Nephron progenitor cell (in vitro differentiated cells): ENCODE measurements at regions not wholly inside any gene's neighbourhood (a gene's known extent, or its start where the extent isn't known, plus 50 kb on each side); places are given as distances from the start of the nearest gene placed in this dataset.

Experiments
- DNase-seq: peaks from one replicate; pipeline ENCODE4 v3.0.0; 2021
- H3K27ac Mint-ChIP-seq: 2 replicates; pipeline ENCODE4 v1.8.0; 2021; ENCODE audit warnings: mild to moderate bottlenecking, moderate library complexity, mixed read lengths
- H3K27me3 Mint-ChIP-seq: 2 replicates; pipeline ENCODE4 v1.8.0; 2021; ENCODE audit warnings: mild to moderate bottlenecking, low read depth, mixed read lengths; ENCODE audit not compliant: poor library complexity
- H3K36me3 Mint-ChIP-seq: 2 replicates; pipeline ENCODE4 v1.8.0; 2021; ENCODE audit warnings: low read depth, mixed read lengths
- H3K4me1 Mint-ChIP-seq: 2 replicates; pipeline ENCODE4 v1.8.0; 2021; ENCODE audit warnings: mixed read lengths
- H3K4me3 Mint-ChIP-seq: 2 replicates; pipeline ENCODE4 v1.8.0; 2021; ENCODE audit warnings: mild to moderate bottlenecking, moderate library complexity, mixed read lengths
- H3K9me3 Mint-ChIP-seq: 2 replicates; pipeline ENCODE4 v1.8.0; 2021; ENCODE audit warnings: mild to moderate bottlenecking, moderate library complexity, mixed read lengths
- CTCF ChIP-seq: fragments of 200-600 bp; sonication (generic); IDR thresholded peaks from 2 replicates; pipeline ENCODE4 v1.5.0; 2021; ENCODE audit warnings: antibody characterized with exemption

GRCh38 chr14:26199590-26200370 lies 398.1 kb downstream of the NOVA1 start:
- no peak for TF ChIP-seq CTCF
- no peak for DNase-seq
- no peaks in the 10 kb centered on the region for H3K9me3 Mint-ChIP-seq
- no peak overlapping the region for H3K27ac Mint-ChIP-seq
- H3K27me3 Mint-ChIP-seq, result peaks cover 11% of the 10 kb centered on the region
- H3K36me3 Mint-ChIP-seq, result no peaks in the 10 kb centered on the region
- H3K4me3 Mint-ChIP-seq, result no peak overlapping the region
- peaks cover 2% of the 10 kb centered on the region for H3K4me1 Mint-ChIP-seq

- Mint-ChIP-seq H3K9me3 (no peaks in the 10 kb centered on the region), H3K4me3 (no peak overlapping the region), H3K27ac (no peak overlapping the region), H3K36me3 (no peaks in the 10 kb centered on the region), H3K27me3 (peaks cover 4% of the 10 kb centered on the region), H3K4me1 (no peaks in the 10 kb centered on the region)
- TF ChIP-seq CTCF, result no peak
- no peak for DNase-seq
These were observed 398.7 kb downstream of the NOVA1 start for GRCh38 chr14:26199096-26199495.

GRCh38 chr14:26194816-26195215 lies 403.0 kb downstream of the NOVA1 start:
- Mint-ChIP-seq H3K4me3 (no peak overlapping the region), H3K27me3 (peaks cover 6% of the 10 kb centered on the region), H3K36me3 (no peaks in the 10 kb centered on the region), H3K9me3 (no peaks in the 10 kb centered on the region), H3K27ac (no peak overlapping the region), H3K4me1 (no peaks in the 10 kb centered on the region)
- no peak for TF ChIP-seq CTCF
- no peak for DNase-seq

GRCh38 chr14:26191671-26192070 lies 406.2 kb downstream of the NOVA1 start:
- DNase-seq, result no peak
- H3K4me3 Mint-ChIP-seq, result no peak overlapping the region
- H3K27me3 Mint-ChIP-seq, result peaks cover 6% of the 10 kb centered on the region
- no peaks in the 10 kb centered on the region for H3K9me3 Mint-ChIP-seq
- H3K36me3 Mint-ChIP-seq, result no peaks in the 10 kb centered on the region
- TF ChIP-seq CTCF, result no peak
- H3K4me1 Mint-ChIP-seq, result no peaks in the 10 kb centered on the region
- no peak overlapping the region for H3K27ac Mint-ChIP-seq

GRCh38 chr14:26191123-26191522 lies 406.7 kb downstream of the NOVA1 start:
- no peak overlapping the region for H3K27ac Mint-ChIP-seq
- no peaks in the 10 kb centered on the region for H3K36me3 Mint-ChIP-seq
- no peaks in the 10 kb centered on the region for H3K4me1 Mint-ChIP-seq
- no peaks in the 10 kb centered on the region for H3K9me3 Mint-ChIP-seq
- no peak for DNase-seq
- peaks cover 6% of the 10 kb centered on the region for H3K27me3 Mint-ChIP-seq
- TF ChIP-seq CTCF, result no peak
- H3K4me3 Mint-ChIP-seq, result no peak overlapping the region

GRCh38 chr14:26190646-26191045 lies 407.2 kb downstream of the NOVA1 start:
- Mint-ChIP-seq H3K9me3 (no peaks in the 10 kb centered on the region), H3K27ac (no peak overlapping the region), H3K4me3 (no peak overlapping the region), H3K36me3 (no peaks in the 10 kb centered on the region), H3K27me3 (peaks cover 6% of the 10 kb centered on the region), H3K4me1 (no peaks in the 10 kb centered on the region)
- no peak for TF ChIP-seq CTCF
- no peak for DNase-seq
